ENCODE measurements at regions not wholly inside any gene's neighbourhood (a gene's known extent, or its start where the extent isn't known, plus 50 kb on each side); places are given as distances from the start of the nearest gene placed in this dataset.

GRCh38 chr2:15059870-15060512, 427.5 kb downstream of the LRATD1 start:
- H3K36me3 Mint-ChIP-seq (ENCODE audit: low read depth) = no peaks in the 10 kb centered on the region
- ChIA-PET CTCF (no interaction called here), POLR2A (interaction anchor here (0.7 kb wide), 1 partner anchor 53 kb away, joined by 11 read pairs; no protein-coding TSS in a partner anchor)

DNA sequence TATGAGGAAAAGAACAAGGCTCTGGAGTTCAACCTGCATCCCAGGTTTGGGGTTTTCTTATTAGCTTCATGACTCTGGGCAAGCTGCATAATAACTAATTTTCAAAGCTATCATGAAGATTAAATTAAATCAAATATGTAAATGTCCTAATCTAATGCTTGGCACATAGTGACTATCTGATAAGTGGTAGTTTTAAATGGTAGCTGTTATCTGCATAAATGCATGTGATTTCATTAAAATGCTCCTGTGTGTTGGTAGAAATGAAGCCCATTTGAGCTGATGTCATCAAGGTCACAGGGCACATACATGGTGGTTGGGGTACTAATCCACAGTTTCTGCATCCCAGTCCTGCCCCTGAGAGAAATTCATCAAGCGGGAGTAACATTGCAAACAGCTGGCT, 428.8 kb downstream of the LRATD1 start:
- H3K27ac Mint-ChIP-seq = no peak overlapping the region
- no peaks in the 10 kb centered on the region for H3K36me3 Mint-ChIP-seq (ENCODE audit: low read depth)
- H3K27me3 Mint-ChIP-seq = peaks cover 2% of the 10 kb centered on the region
- CTCF ChIA-PET = no interaction called here
- POLR2A ChIA-PET = no interaction called here
- H3K9me3 Mint-ChIP-seq = peaks cover 3% of the 10 kb centered on the region
- H3K4me3 Mint-ChIP-seq = no peak overlapping the region
- H3K4me1 Mint-ChIP-seq = no peaks in the 10 kb centered on the region
- no peak for DNase-seq

More at GRCh38 chr2:15059870-15060512, 427.5 kb downstream of the LRATD1 start:
- peaks cover 10% of the 10 kb centered on the region for H3K27me3 Mint-ChIP-seq
- H3K27ac Mint-ChIP-seq = no peak overlapping the region
- peaks cover 3% of the 10 kb centered on the region for H3K9me3 Mint-ChIP-seq
- no peak overlapping the region for H3K4me3 Mint-ChIP-seq
- DNase-seq = no peak
- H3K4me1 Mint-ChIP-seq = no peaks in the 10 kb centered on the region

- no peak for DNase-seq
- H3K9me3 Mint-ChIP-seq = peaks cover 3% of the 10 kb centered on the region
- POLR2A ChIA-PET = no interaction called here
- no peak overlapping the region for H3K27ac Mint-ChIP-seq
- H3K27me3 Mint-ChIP-seq = peaks cover 2% of the 10 kb centered on the region
- H3K4me1 Mint-ChIP-seq = no peaks in the 10 kb centered on the region
- CTCF ChIA-PET = no interaction called here
- no peak overlapping the region for H3K4me3 Mint-ChIP-seq
- no peaks in the 10 kb centered on the region for H3K36me3 Mint-ChIP-seq (ENCODE audit: low read depth)
Observed at GRCh38 chr2:15066138-15066537, 433.6 kb downstream of the LRATD1 start.

GRCh38 chr2:15069149-15069548, 436.6 kb downstream of the LRATD1 start:
- ChIA-PET POLR2A (no interaction called here), CTCF (no interaction called here)
- no peak for DNase-seq
- H3K27me3 Mint-ChIP-seq = no peaks in the 10 kb centered on the region
- H3K36me3 Mint-ChIP-seq (ENCODE audit: low read depth) = no peaks in the 10 kb centered on the region
- H3K4me1 Mint-ChIP-seq = no peaks in the 10 kb centered on the region
- H3K9me3 Mint-ChIP-seq = no peaks in the 10 kb centered on the region
- no peak overlapping the region for H3K4me3 Mint-ChIP-seq
- H3K27ac Mint-ChIP-seq = no peak overlapping the region

DNA sequence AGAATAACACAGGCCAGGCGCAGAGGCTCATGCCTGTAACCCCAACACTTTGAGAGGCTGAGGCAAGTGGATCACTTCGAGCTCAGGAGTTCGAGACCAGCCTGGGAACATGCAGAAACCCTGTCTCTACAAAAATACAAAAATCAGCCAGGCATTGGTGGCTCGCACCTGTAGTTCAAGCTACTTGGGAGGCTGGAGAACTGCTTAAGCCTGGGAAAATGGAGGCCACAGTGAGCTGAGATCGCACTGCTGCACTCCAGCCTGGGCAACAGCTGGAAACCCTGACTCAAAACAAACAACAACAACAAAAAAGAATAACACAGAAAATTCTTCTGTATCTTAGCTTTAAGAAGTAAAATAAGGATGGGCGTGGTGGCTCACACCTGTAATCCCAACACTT, 440.3 kb downstream of the LRATD1 start:
- ChIA-PET CTCF (no interaction called here), POLR2A (no interaction called here)
- no peaks in the 10 kb centered on the region for H3K36me3 Mint-ChIP-seq (ENCODE audit: low read depth)
- peaks cover 5% of the 10 kb centered on the region for H3K9me3 Mint-ChIP-seq
- no peak for DNase-seq
- no peak overlapping the region for H3K4me3 Mint-ChIP-seq
- no peaks in the 10 kb centered on the region for H3K4me1 Mint-ChIP-seq
- peaks cover 9% of the 10 kb centered on the region for H3K27me3 Mint-ChIP-seq
- no peak overlapping the region for H3K27ac Mint-ChIP-seq

- no peak for DNase-seq
- Mint-ChIP-seq H3K9me3 (peaks cover 5% of the 10 kb centered on the region), H3K4me3 (no peak overlapping the region), H3K36me3 (ENCODE audit: low read depth) (no peaks in the 10 kb centered on the region), H3K4me1 (no peaks in the 10 kb centered on the region), H3K27me3 (peaks cover 11% of the 10 kb centered on the region), H3K27ac (no peak overlapping the region)
- CTCF ChIA-PET = no interaction called here
- POLR2A ChIA-PET = no interaction called here
Observed at GRCh38 chr2:15073664-15074063, 441.1 kb downstream of the LRATD1 start.

GRCh38 chr2:15074319-15074718, 441.8 kb downstream of the LRATD1 start:
- Mint-ChIP-seq H3K27me3 (peaks cover 11% of the 10 kb centered on the region), H3K36me3 (ENCODE audit: low read depth) (no peaks in the 10 kb centered on the region), H3K4me3 (no peak overlapping the region), H3K27ac (no peak overlapping the region), H3K4me1 (no peaks in the 10 kb centered on the region), H3K9me3 (peaks cover 5% of the 10 kb centered on the region)
- ChIA-PET CTCF (interaction anchor here (0.5 kb wide), 1 partner anchor 9 kb away, joined by 3 read pairs; no protein-coding TSS in a partner anchor), POLR2A (no interaction called here)
- DNase-seq = no peak

DNA sequence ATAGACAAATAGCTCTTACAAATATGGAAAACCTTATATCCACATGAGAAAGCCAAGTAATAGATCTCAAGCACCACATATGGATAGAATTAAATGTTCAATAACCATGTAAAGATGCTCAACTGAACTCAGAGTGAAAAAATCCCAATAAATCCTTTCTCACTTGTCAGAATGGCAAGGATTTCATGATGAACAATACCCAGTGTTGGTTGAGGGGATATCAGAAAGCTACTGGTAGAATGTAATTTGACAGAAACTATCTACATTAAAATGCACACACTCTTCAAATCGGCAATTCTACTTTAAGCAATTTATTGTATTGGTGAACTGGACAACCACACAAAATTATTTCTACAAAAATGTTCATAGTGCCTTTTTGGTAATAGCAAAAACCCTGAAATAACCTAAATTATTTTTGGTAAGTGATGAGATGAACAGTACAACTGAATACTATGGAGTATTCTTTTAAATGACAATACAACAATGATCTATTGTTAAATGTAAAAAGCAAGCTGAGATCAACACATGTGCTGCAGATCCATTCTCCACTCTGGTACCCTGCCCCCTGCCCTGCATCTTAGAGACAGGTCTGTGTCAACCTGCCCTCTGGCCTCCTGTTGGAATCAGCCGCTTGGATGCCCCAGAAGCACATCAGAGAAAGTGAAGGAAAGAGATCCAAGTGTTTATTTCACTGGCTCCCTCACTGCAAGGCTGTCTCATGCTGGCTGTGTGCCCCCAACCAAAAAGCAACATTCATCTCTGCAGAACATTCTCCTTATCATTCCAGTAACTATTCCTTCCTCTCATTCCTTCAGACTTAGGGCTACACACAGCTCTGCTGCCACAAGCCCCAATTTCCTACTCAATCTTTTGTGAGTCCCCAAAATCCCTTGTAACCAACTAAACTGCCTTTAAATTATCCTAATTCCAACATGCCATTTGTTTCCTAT, 442.5 kb downstream of the LRATD1 start:
- no peaks in the 10 kb centered on the region for H3K36me3 Mint-ChIP-seq (ENCODE audit: low read depth)
- H3K27me3 Mint-ChIP-seq = peaks cover 11% of the 10 kb centered on the region
- H3K9me3 Mint-ChIP-seq = peaks cover 5% of the 10 kb centered on the region
- no peak for DNase-seq
- no peak overlapping the region for H3K27ac Mint-ChIP-seq
- POLR2A ChIA-PET = no interaction called here
- no peaks in the 10 kb centered on the region for H3K4me1 Mint-ChIP-seq
- no peak overlapping the region for H3K4me3 Mint-ChIP-seq
- CTCF ChIA-PET = interaction anchor here (0.5 kb wide), 1 partner anchor 9 kb away, joined by 3 read pairs; no protein-coding TSS in a partner anchor

DNA sequence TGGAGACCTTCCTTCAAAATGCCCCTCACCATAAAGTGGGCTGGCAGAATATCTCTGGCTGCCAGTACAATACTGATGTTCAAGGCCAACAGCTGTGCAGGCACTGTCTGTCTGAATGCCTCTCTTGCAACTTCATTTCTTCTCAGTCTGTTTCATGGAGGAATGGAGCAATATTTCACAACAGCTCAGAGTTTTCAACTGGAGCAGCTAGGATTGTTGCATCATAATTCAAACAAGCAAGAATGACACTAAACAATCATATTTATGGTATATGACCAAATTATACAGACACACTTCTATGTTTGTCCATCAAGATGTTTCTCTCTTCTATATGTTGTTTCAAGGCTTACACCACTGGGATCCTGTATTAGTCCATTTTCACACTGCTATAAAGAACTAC, 444.2 kb downstream of the LRATD1 start:
- POLR2A ChIA-PET = no interaction called here
- Mint-ChIP-seq H3K27me3 (peaks cover 13% of the 10 kb centered on the region), H3K27ac (no peak overlapping the region), H3K4me3 (no peak overlapping the region), H3K4me1 (no peaks in the 10 kb centered on the region), H3K9me3 (peaks cover 5% of the 10 kb centered on the region), H3K36me3 (ENCODE audit: low read depth) (no peaks in the 10 kb centered on the region)
- CTCF ChIA-PET = no interaction called here
- no peak for DNase-seq

DNA sequence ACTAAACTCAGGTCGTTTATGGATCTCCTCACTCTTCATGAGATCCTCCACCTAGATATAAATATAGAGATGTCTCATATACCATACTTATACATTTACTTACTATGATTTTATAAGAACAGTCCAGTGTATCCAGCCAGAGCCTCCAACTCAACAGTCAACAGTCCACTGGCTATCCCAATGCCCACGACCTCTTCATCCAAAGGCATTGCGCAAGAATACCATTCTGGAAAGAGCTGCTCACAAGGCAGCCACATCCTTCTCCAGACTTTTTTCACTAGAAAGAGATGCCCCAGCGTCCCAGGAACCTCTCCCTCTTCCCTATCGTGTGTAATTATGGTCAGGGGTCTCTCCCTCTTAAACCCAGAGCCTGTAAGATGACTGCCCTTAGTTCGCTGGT, 448.8 kb downstream of the LRATD1 start:
- no peak for DNase-seq
- Mint-ChIP-seq H3K36me3 (ENCODE audit: low read depth) (no peaks in the 10 kb centered on the region), H3K4me1 (no peaks in the 10 kb centered on the region), H3K4me3 (no peak overlapping the region), H3K27ac (no peak overlapping the region), H3K9me3 (peaks cover 5% of the 10 kb centered on the region), H3K27me3 (peaks cover 4% of the 10 kb centered on the region)
- CTCF ChIA-PET = no interaction called here
- POLR2A ChIA-PET = no interaction called here

DNA sequence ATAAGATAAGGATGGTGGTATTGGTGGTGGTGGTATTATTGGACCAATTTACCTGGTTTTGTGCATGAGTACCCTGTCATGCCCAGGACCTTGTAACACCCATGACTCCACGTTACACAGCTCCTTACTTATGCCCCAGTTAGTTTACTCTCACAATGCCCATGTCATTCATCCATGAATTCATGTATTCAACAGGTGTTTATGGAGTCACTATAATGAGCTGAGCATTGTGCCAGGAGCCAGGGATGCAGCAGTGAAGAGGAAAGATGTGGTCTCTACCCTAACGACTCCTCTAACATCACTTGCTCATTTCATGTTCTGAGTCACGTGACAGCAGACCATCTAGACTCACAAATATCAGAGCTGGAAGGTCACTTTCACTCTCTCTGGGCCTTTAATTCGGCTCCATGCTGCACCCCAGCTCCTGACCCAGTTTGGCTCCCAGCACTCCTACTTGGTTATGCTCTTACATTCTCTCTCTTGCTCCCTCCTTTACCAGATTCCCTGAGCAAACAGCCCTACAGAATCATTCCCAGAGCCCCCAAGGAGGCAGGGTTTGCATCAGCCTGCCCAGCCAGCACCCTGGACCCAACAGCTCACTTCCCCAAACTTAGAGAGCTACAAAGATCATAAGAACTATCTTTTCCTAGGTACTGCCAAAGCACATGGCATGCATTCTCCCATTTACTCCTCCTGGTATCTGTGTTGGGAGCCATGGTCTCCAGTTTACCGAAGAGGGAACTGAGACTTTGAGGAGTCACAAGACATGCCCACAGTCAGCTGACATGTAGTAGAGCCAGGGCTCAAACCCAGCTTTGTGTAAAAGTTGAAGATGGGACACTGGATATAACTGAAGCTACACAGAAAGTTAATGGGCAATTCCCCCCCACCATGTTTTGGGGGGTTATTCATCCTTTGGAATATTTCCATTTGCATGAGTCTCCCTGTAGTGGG, 449.9 kb downstream of the LRATD1 start:
- Mint-ChIP-seq H3K27me3 (peaks cover 4% of the 10 kb centered on the region), H3K4me3 (no peak overlapping the region), H3K4me1 (no peaks in the 10 kb centered on the region), H3K27ac (no peak overlapping the region), H3K36me3 (ENCODE audit: low read depth) (no peaks in the 10 kb centered on the region), H3K9me3 (peaks cover under 1% of the 10 kb centered on the region)
- ChIA-PET POLR2A (no interaction called here), CTCF (no interaction called here)
- DNase-seq = no peak

GRCh38 chr2:15084826-15085489, 452.4 kb downstream of the LRATD1 start:
- DNase-seq = no peak
- no peaks in the 10 kb centered on the region for H3K9me3 Mint-ChIP-seq
- POLR2A ChIA-PET = no interaction called here
- CTCF ChIA-PET = interaction anchor here (1.7 kb wide), 1 partner anchor 9 kb away, joined by 4 read pairs; no protein-coding TSS in a partner anchor
- H3K36me3 Mint-ChIP-seq (ENCODE audit: low read depth) = no peaks in the 10 kb centered on the region
- peaks cover 2% of the 10 kb centered on the region for H3K27me3 Mint-ChIP-seq
- no peak overlapping the region for H3K27ac Mint-ChIP-seq
- no peak overlapping the region for H3K4me3 Mint-ChIP-seq
- H3K4me1 Mint-ChIP-seq = no peaks in the 10 kb centered on the region
